ENCODE measurements at regions not wholly inside any gene's neighbourhood (a gene's known extent, or its start where the extent isn't known, plus 50 kb on each side); places are given as distances from the start of the nearest gene placed in this dataset.

- in situ Hi-C loops (cut with MboI; ENCODE audit: low sequenced_read_pairs), result no loop called here
Observed at GRCh38 chr7:11895337-11895736, 63.3 kb upstream of the THSD7A start.

DNA sequence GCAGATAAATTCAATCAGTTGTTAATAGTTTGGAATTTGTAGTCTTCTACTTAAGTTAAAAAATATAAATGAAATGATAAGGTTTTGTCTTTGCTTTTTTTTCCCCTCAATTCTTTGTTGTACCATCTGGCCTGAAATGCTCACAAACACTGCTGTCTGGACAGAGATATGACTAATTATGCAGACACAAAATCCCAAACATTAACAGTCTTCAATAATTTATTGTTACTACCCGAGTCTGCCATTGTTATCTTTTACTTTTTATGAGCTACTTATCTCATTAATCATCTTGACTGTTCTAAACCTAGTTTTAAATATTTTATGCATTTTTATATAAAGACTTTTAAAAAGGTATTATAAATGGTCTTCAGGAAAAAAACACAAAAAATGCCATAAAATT, 64.7 kb upstream of the THSD7A start:
- in situ Hi-C loops (cut with MboI; ENCODE audit: low sequenced_read_pairs), result no loop called here

DNA sequence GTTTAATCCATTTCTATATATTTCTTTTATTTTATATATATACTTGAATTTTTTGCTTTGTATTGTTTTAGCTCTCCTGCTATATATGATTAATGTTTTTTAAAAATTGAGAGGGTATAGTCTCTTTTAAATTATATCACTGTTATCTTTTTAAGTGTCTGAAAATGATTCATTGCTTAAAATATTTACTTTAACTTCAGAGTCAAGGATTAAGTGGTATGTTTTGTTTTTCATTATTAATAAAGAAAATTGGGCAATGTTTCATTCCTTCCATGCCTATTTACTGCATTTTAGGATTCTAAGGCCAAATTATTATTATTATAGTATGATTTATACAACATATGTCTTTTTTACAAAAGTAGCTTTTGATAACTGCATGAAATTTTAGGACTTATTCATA, 67.2 kb upstream of the THSD7A start:
- in situ Hi-C loops (cut with MboI; ENCODE audit: low sequenced_read_pairs), result no loop called here

GRCh38 chr7:11910253-11910652, 78.3 kb upstream of the THSD7A start:
- in situ Hi-C loops (cut with MboI; ENCODE audit: low sequenced_read_pairs), result no loop called here

DNA sequence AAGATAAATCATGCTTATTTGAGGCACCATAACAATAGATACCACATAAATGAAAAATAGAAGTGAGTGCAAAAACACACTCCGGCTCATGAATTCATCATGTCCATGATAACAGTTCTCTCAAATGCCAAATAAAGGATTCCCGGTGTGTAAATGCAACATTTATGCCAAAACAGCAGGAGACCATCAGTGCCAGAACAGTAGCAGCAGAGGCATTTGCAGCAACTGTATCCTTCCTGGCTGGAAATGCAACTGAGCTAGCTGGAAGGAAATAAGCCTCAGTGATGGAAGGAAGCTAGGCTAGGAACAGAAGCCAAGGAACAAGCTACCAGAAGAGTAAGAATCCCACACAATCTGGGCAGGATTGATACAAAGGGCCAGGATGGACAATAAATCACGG, 79.9 kb upstream of the THSD7A start:
- in situ Hi-C loops (cut with MboI; ENCODE audit: low sequenced_read_pairs), result no loop called here

DNA sequence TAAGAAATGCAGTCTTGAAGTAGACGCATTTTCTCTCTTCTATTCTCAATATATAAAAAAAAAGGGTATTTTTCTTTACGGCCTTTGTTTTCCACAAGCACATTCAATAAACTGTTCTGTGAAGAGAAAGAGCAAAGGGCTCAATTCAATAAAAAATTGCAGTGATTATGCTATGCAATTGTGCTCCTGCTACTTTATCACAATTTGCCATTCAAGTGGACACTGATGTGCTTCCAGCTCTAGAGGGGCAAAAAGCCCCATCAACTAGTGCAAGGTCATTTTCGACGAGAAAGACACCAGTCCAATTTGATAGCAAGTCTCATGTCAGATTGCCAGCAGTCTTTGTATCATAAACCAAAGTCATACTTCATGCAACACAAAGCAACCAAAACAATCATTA, 82.6 kb upstream of the THSD7A start:
- in situ Hi-C loops (cut with MboI; ENCODE audit: low sequenced_read_pairs), result no loop called here

- in situ Hi-C loops (cut with MboI; ENCODE audit: low sequenced_read_pairs), result no loop called here
Observed at GRCh38 chr7:11923376-11923930, 91.5 kb upstream of the THSD7A start.

DNA sequence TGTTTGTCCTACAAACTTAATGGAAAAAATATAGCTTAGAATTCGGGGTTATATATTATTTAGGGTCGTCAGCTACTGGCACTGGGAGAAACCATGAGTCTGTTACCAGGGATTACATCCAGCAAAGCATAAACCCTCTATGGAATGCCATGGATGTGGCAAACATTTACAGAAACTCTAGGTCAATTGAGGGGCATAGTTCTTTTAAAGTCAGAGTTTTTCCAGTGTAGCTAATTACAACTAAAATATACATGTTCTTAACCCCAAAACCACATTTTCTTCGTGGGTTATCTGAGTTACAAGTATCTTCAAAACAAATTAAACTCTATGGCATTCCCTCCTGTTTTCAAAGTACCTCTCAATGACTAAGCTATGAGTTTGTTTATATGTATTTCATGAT, 99.3 kb upstream of the THSD7A start:
- in situ Hi-C loops (cut with MboI; ENCODE audit: low sequenced_read_pairs), result no loop called here

DNA sequence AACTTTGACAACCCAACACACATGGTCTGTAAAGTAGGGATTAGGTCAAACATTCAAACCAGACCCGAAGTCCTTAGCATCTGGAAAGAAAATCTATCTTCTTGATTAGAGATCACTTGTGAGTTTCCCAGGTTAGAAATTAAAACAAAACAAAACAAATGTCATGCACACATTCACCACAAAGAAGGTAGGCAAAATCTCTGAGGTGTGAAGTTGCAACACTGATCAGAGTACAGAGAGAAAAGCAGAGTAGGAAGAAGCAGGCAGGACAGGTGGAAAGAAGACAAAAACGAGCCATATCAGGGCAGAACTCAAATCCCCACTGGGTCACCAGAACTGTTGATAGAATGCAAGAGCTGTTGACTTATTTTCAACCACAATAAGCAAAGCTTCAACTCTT, 102.8 kb upstream of the THSD7A start:
- in situ Hi-C loops (cut with MboI; ENCODE audit: low sequenced_read_pairs), result no loop called here

GRCh38 chr7:11935905-11936304, 103.9 kb upstream of the THSD7A start:
- in situ Hi-C loops (cut with MboI; ENCODE audit: low sequenced_read_pairs), result no loop called here

GRCh38 chr7:11946794-11947193, 114.8 kb upstream of the THSD7A start:
- in situ Hi-C loops (cut with MboI; ENCODE audit: low sequenced_read_pairs), result no loop called here

GRCh38 chr7:11950281-11950680, 118.3 kb upstream of the THSD7A start:
- in situ Hi-C loops (cut with MboI; ENCODE audit: low sequenced_read_pairs), result no loop called here

- in situ Hi-C loops (cut with MboI; ENCODE audit: low sequenced_read_pairs), result no loop called here
Observed at GRCh38 chr7:11950942-11951341, 118.9 kb upstream of the THSD7A start.

DNA sequence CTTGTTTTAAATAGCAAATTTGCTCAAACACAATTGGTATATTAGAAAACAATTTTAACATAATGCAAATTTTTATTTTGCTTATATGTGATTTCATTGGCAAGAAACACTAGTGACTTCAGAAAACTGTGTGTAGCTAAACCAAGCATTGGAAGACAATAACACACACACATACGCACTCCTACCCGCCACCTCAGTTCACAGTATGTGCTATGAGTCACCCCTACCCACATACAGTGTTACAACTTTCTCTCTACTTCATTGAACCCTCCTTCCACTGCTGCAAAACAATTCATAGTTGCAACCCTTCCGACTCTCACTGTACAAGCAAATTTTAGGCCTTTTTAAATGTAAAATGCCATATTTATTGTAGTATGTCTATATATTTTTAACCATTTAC, 119.9 kb upstream of the THSD7A start:
- in situ Hi-C loops (cut with MboI; ENCODE audit: low sequenced_read_pairs), result no loop called here

- in situ Hi-C loops (cut with MboI; ENCODE audit: low sequenced_read_pairs), result no loop called here
Observed at GRCh38 chr7:11952972-11953371, 121.0 kb upstream of the THSD7A start.

- in situ Hi-C loops (cut with MboI; ENCODE audit: low sequenced_read_pairs), result no loop called here
Observed at GRCh38 chr7:11956991-11957390, 125.0 kb upstream of the THSD7A start.

DNA sequence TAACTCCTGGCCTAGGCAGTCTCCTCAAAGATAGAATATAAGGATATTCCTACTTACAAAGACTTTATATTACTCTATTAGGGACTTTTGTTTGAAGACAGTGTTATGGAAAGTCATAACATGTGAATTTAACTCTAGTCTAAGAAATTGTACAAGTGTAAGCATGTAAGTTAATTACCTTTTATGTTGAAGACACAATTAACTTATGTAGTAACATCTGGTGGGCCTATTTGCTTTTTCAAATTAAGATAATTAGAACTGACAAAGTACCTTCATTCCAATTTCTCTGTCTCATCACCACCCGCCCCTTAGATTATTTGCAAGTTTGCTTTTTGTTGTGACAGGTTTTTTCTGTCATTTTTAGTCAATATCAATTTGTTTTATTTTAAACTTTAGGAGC, 126.0 kb upstream of the THSD7A start:
- in situ Hi-C loops (cut with MboI; ENCODE audit: low sequenced_read_pairs), result no loop called here

- in situ Hi-C loops (cut with MboI; ENCODE audit: low sequenced_read_pairs), result no loop called here
Observed at GRCh38 chr7:11959121-11959520, 127.1 kb upstream of the THSD7A start.

GRCh38 chr7:11960621-11961020, 128.6 kb upstream of the THSD7A start:
- in situ Hi-C loops (cut with MboI; ENCODE audit: low sequenced_read_pairs), result no loop called here

DNA sequence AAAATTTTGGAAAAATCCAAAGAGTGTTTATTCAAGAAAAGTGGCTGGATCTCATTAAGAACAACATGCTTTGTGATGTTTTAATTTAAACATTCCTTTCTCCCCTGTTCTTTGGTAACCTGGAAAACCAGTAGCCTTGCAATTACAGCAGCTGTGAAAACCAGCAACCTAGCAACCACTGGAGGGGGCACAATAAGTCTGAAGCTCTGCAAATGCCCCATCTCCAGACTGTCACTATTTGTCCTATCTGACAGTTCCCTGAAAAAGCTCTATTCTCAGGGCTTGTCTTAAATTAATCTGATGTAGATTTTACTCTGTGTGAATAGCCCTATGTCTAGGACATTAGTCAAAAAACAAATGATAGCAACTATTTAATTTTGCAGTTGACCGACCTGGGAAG, 137.6 kb upstream of the THSD7A start:
- in situ Hi-C loops (cut with MboI; ENCODE audit: low sequenced_read_pairs), result no loop called here

DNA sequence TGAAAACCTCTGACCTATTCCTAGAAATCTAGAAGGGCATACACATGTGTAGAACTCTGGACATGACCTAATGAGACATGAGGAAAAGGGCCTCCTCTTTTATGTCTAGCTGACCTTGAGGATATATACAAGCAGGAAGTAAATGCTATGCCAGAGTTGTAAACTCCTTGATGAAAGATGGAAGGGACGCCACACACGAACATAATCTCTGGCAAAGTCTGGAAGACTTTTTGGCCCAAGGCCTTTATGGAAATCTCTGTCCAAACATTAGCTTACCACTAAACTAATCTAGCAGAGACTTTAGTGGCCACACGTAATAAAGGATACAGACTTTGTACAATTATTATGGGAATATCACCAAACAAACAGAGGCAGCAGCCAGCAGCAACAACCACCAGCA, 138.1 kb upstream of the THSD7A start:
- in situ Hi-C loops (cut with MboI; ENCODE audit: low sequenced_read_pairs), result no loop called here

GRCh38 chr7:11985376-11985775, 153.4 kb upstream of the THSD7A start:
- in situ Hi-C loops (cut with MboI; ENCODE audit: low sequenced_read_pairs), result no loop called here

DNA sequence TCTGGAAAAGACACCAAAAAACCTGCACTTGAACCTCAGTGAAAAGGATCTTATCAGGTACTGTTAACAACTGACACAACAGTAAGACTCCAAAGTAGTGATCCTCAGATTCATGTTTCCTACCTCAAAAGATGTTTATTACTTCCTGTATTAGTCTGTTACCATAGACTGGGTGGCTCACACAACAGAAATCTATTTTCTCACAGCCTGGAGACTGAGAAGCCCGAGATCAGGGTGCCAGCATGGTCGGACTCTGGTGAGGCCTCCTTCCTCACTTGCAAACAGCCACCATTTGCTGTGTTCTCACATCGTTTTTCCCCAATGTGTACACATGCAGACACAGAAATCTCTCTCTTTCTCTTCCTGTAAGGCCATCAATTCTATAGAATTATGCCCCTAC, 154.0 kb upstream of the THSD7A start:
- in situ Hi-C loops (cut with MboI; ENCODE audit: low sequenced_read_pairs), result no loop called here

GRCh38 chr7:11988186-11988585, 156.2 kb upstream of the THSD7A start:
- in situ Hi-C loops (cut with MboI; ENCODE audit: low sequenced_read_pairs), result no loop called here
